ENCODE measurements at regions not wholly inside any gene's neighbourhood (a gene's known extent, or its start where the extent isn't known, plus 50 kb on each side); places are given as distances from the start of the nearest gene placed in this dataset.

DNA sequence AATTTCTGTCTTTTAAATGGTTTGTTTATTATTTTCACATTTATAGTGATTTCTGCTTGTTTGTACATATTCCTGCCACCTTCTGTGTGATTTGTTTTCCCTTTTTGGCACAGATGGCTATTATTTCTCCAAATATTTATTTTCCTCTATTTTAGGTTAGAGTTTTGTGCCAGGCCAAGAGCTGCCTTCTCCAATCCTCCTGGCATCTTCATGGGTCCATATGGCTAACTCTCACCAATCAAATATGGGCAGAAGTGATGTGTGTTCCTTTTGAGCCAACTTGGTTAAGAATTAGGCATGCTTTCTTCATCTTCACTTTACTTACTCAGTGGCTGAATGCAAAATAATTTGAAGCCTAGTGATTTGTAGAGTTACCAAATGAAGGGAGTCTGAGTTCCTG lies 697.1 kb upstream of the CELF4 start:
- TF ChIP-seq ZNF274 (IDR thresholded peaks at IDR 0.05; ENCODE audit: low read depth, low read length) (no peak), YY1 (IDR thresholded peaks at IDR 0.05; ENCODE audit: insufficient read depth, insufficient read length) (no peak), SUZ12 (IDR thresholded peaks at IDR 0.05; ENCODE audit: extremely low read depth, insufficient read depth, insufficient read length) (no peak)

Measured in NT2/D1 (cell line).